Natural killer cell (primary cell): ENCODE measurements at regions not wholly inside any gene's neighbourhood (a gene's known extent, or its start where the extent isn't known, plus 50 kb on each side); places are given as distances from the start of the nearest gene placed in this dataset.

ENCODE experiments used
- ATAC-seq, 3 donors: fragments of 150-1000 bp in 2 of 3; fragments of 200-7000 bp in 1 of 3; cut with Tn5 transposase; 1 replicate in 1 of 3; 2 replicates in 2 of 3; pipeline ENCODE4 v1.10.0; 2021; ENCODE audit warnings: mild to moderate bottlenecking in 2 of 3, moderate library complexity in 2 of 3
- DNase-seq, 2 donors: peaks; one replicate each; pipeline versions ENCODE4 v3.0.0 to v3.0.0-alpha.2; 2013 to 2021; ENCODE audit warnings: mixed read lengths in 1 of 2
- H3K27ac ChIP-seq: one replicate; pipeline ENCODE4 v1.5.1; 2013; ENCODE audit warnings: mild to moderate bottlenecking, low read length
- H3K27me3 ChIP-seq: one replicate; pipeline ENCODE4 v1.6.1; 2013; ENCODE audit warnings: low read length; ENCODE audit not compliant: control insufficient read depth, insufficient read depth
- H3K36me3 ChIP-seq: one replicate; pipeline ENCODE4 v1.6.1; 2013; ENCODE audit warnings: low read length; ENCODE audit not compliant: control insufficient read depth, insufficient read depth
- H3K4me1 ChIP-seq: one replicate; pipeline ENCODE4 v1.6.1; 2013; ENCODE audit warnings: low read length; ENCODE audit not compliant: control insufficient read depth, insufficient read depth
- H3K4me3 ChIP-seq: one replicate; pipeline ENCODE4 v1.5.1; 2013; ENCODE audit warnings: low read length
- H3K9me3 ChIP-seq: one replicate; pipeline ENCODE4 v1.6.1; 2013; ENCODE audit warnings: low read length; ENCODE audit not compliant: control insufficient read depth, insufficient read depth
- H3K27ac Mint-ChIP-seq, 2 donors: one replicate each; pipeline ENCODE4 v1.8.0; 2022; ENCODE audit warnings: mild to moderate bottlenecking in 2 of 2, mixed read lengths in 2 of 2, moderate library complexity in 1 of 2
- H3K27me3 Mint-ChIP-seq, 2 donors: one replicate each; pipeline ENCODE4 v1.8.0; 2022; ENCODE audit warnings: low read depth in 2 of 2, mixed read lengths in 2 of 2
- H3K36me3 Mint-ChIP-seq: one replicate; pipeline ENCODE4 v1.8.0; 2022; ENCODE audit warnings: mixed read lengths
- H3K4me1 Mint-ChIP-seq, 2 donors: one replicate each; pipeline ENCODE4 v1.8.0; 2022; ENCODE audit warnings: mixed read lengths in 2 of 2
- H3K4me3 Mint-ChIP-seq: one replicate; pipeline ENCODE4 v1.8.0; 2022; ENCODE audit warnings: mild to moderate bottlenecking, moderate library complexity, mixed read lengths
- H3K9me3 Mint-ChIP-seq, 2 donors: one replicate each; pipeline ENCODE4 v1.8.0; 2022; ENCODE audit warnings: mixed read lengths in 2 of 2
- CTCF ChIP-seq: fragments of 200-600 bp; IDR thresholded peaks from one replicate; pipeline ENCODE4 v1.8.0; 2022; ENCODE audit warnings: antibody characterized with exemption
- WGBS: methylation state at CpG from one replicate; pipeline ENCODE4 v1.1.7; 2013; ENCODE audit warnings: missing lambda C conversion rate; ENCODE audit not compliant: insufficient coverage; 5-methylcytosine and 5-hydroxymethylcytosine counted together
- intact Hi-C: fragments of 100-400 bp; cut with micrococcal nuclease; formaldehyde crosslinking; loops from one replicate; pipeline ENCODE4 v1.14.2; 2022

GRCh38 chr4:53866055-53866454 lies 198.3 kb downstream of the CHIC2 start:
- Histone ChIP-seq H3K4me1 (no peaks in the 10 kb centered on the region), H3K27ac (no peak overlapping the region), H3K9me3 (no peaks in the 10 kb centered on the region), H3K4me3 (no peak overlapping the region), H3K36me3 (no peaks in the 10 kb centered on the region), H3K27me3 (no peaks in the 10 kb centered on the region)
- Mint-ChIP-seq H3K4me3 (no peak overlapping the region), H3K4me1 (no peaks in the 10 kb centered on the region), H3K27me3 (no peaks in the 10 kb centered on the region), H3K9me3 (no peaks in the 10 kb centered on the region), H3K27ac (no peak overlapping the region), H3K36me3 (no peaks in the 10 kb centered on the region)
- ATAC-seq (no peak), DNase-seq (no peak)
- WGBS, result 96% methylated on average over 8 of the region's 8 CpGs
- intact Hi-C loops, result no loop called here
- TF ChIP-seq CTCF, result no peak

- Histone ChIP-seq H3K27ac (no peak overlapping the region), H3K27me3 (no peaks in the 10 kb centered on the region), H3K4me1 (no peaks in the 10 kb centered on the region), H3K4me3 (no peak overlapping the region), H3K36me3 (no peaks in the 10 kb centered on the region), H3K9me3 (no peaks in the 10 kb centered on the region)
- no peak for DNase-seq
- no peak for ATAC-seq
- Mint-ChIP-seq H3K4me1 (no peaks in the 10 kb centered on the region), H3K36me3 (no peaks in the 10 kb centered on the region), H3K27me3 (peaks cover 0 to 3% of the 10 kb centered on the region in 2 donors), H3K4me3 (no peak overlapping the region), H3K27ac (no peak overlapping the region), H3K9me3 (no peaks in the 10 kb centered on the region)
- no peak for TF ChIP-seq CTCF
- intact Hi-C loops, result no loop called here
- WGBS, result 92% methylated on average over 5 of the region's 5 CpGs
These were observed 199.4 kb downstream of the CHIC2 start for GRCh38 chr4:53865054-53865453.

GRCh38 chr4:53863736-53864365 lies 200.6 kb downstream of the CHIC2 start:
- no peaks in the 10 kb centered on the region for H3K4me1 Mint-ChIP-seq
- DNase-seq (no peak), ATAC-seq (no peak)
- H3K36me3 ChIP-seq, result no peaks in the 10 kb centered on the region
- no peak overlapping the region for H3K27ac ChIP-seq
- 81% methylated on average over 4 of the region's 4 CpGs for WGBS
- no peaks in the 10 kb centered on the region for H3K36me3 Mint-ChIP-seq
- no peaks in the 10 kb centered on the region for H3K27me3 ChIP-seq
- H3K9me3 ChIP-seq, result no peaks in the 10 kb centered on the region
- no peaks in the 10 kb centered on the region for H3K9me3 Mint-ChIP-seq
- peaks cover 3 to 8% of the 10 kb centered on the region in 2 donors for H3K27me3 Mint-ChIP-seq
- no peak overlapping the region for H3K4me3 Mint-ChIP-seq
- H3K4me1 ChIP-seq, result no peaks in the 10 kb centered on the region
- intact Hi-C loops, result no loop called here
- no peak overlapping the region for H3K4me3 ChIP-seq
- TF ChIP-seq CTCF, result no peak
- H3K27ac Mint-ChIP-seq, result no peak overlapping the region

- H3K9me3 Mint-ChIP-seq, result no peaks in the 10 kb centered on the region
- no peaks in the 10 kb centered on the region for H3K36me3 ChIP-seq
- H3K4me3 ChIP-seq, result no peak overlapping the region
- DNase-seq, result no peak
- H3K27me3 ChIP-seq, result no peaks in the 10 kb centered on the region
- no peaks in the 10 kb centered on the region for H3K36me3 Mint-ChIP-seq
- no peaks in the 10 kb centered on the region for H3K4me1 ChIP-seq
- no peak for ATAC-seq
- no peaks in the 10 kb centered on the region for H3K9me3 ChIP-seq
- no peak overlapping the region for H3K27ac ChIP-seq
- peaks cover 3 to 8% of the 10 kb centered on the region in 2 donors for H3K27me3 Mint-ChIP-seq
- H3K27ac Mint-ChIP-seq, result no peak overlapping the region
- H3K4me3 Mint-ChIP-seq, result no peak overlapping the region
- intact Hi-C loops, result no loop called here
- 83% methylated on average over 3 of the region's 3 CpGs for WGBS
- H3K4me1 Mint-ChIP-seq, result no peaks in the 10 kb centered on the region
- no peak for TF ChIP-seq CTCF
These were observed 201.2 kb downstream of the CHIC2 start for GRCh38 chr4:53863158-53863557.
